GM12864 (cell line): ENCODE measurements at regions not wholly inside any gene's neighbourhood (a gene's known extent, or its start where the extent isn't known, plus 50 kb on each side); places are given as distances from the start of the nearest gene placed in this dataset.

ENCODE experiments used
- DNase-seq: peaks from one replicate; pipeline ENCODE4 v3.0.0-alpha.2; 2011; ENCODE audit warnings: low read depth
- H3K4me3 ChIP-seq: 2 replicates; pipeline ENCODE4 v1.5.1; 2011; ENCODE audit warnings: mild to moderate bottlenecking, low read depth, low read length, control low read depth
- TF ChIP-seq, protein P1 (sequence below): IDR thresholded peaks from 2 replicates; pipeline ENCODE4 v1.5.1; 2011; ENCODE audit warnings: low read depth, mild to moderate bottlenecking, moderate library complexity, low read length, control low read depth, inconsistent platforms; ENCODE audit errors: missing control alignments

DNA sequence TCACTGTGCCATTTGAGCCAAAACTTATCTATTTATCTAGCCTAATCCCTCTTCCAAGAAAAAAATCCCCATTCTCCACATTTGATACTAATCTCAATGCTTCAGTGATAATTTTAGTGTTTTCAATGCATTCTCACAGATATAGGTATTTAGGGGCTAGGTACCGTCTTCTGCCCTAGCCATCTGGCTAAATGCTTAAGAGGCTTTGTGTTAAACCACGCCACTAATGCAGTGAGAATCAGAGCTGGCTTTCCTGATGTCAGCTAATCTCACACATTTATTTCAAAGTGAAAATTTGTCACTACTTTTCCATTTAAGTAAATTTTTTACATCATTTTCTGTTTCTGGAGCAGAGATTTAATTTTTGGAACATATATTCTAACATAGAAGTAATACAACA, 479.7 kb downstream of the MAN2A1 start:
- DNase-seq: no peak
- no peak overlapping the region for H3K4me3 ChIP-seq
- TF ChIP-seq, protein P1, sequence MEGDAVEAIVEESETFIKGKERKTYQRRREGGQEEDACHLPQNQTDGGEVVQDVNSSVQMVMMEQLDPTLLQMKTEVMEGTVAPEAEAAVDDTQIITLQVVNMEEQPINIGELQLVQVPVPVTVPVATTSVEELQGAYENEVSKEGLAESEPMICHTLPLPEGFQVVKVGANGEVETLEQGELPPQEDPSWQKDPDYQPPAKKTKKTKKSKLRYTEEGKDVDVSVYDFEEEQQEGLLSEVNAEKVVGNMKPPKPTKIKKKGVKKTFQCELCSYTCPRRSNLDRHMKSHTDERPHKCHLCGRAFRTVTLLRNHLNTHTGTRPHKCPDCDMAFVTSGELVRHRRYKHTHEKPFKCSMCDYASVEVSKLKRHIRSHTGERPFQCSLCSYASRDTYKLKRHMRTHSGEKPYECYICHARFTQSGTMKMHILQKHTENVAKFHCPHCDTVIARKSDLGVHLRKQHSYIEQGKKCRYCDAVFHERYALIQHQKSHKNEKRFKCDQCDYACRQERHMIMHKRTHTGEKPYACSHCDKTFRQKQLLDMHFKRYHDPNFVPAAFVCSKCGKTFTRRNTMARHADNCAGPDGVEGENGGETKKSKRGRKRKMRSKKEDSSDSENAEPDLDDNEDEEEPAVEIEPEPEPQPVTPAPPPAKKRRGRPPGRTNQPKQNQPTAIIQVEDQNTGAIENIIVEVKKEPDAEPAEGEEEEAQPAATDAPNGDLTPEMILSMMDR: no peak

- no peak for DNase-seq
- TF ChIP-seq, protein P1: no peak
- no peak overlapping the region for H3K4me3 ChIP-seq
Observed at GRCh38 chr5:110177729-110178128, 488.0 kb downstream of the MAN2A1 start.

- TF ChIP-seq, protein P1: no peak
- H3K4me3 ChIP-seq: no peak overlapping the region
- DNase-seq: no peak
Observed at GRCh38 chr5:110179321-110179720, 489.6 kb downstream of the MAN2A1 start.

GRCh38 chr5:110194191-110194590, 504.5 kb downstream of the MAN2A1 start:
- TF ChIP-seq, protein P1: no peak
- H3K4me3 ChIP-seq: no peak overlapping the region
- no peak for DNase-seq

GRCh38 chr5:110195288-110195687, 505.6 kb downstream of the MAN2A1 start:
- TF ChIP-seq, protein P1: no peak
- no peak overlapping the region for H3K4me3 ChIP-seq
- DNase-seq: no peak

- DNase-seq: no peak
- TF ChIP-seq, protein P1: no peak
- no peak overlapping the region for H3K4me3 ChIP-seq
Observed at GRCh38 chr5:110201791-110202190, 512.1 kb downstream of the MAN2A1 start.

- TF ChIP-seq, protein P1: no peak
- no peak for DNase-seq
- no peak overlapping the region for H3K4me3 ChIP-seq
Observed at GRCh38 chr5:110203661-110204060, 513.9 kb downstream of the MAN2A1 start.
